ENCODE measurements at regions not wholly inside any gene's neighbourhood (a gene's known extent, or its start where the extent isn't known, plus 50 kb on each side); places are given as distances from the start of the nearest gene placed in this dataset.

DNA sequence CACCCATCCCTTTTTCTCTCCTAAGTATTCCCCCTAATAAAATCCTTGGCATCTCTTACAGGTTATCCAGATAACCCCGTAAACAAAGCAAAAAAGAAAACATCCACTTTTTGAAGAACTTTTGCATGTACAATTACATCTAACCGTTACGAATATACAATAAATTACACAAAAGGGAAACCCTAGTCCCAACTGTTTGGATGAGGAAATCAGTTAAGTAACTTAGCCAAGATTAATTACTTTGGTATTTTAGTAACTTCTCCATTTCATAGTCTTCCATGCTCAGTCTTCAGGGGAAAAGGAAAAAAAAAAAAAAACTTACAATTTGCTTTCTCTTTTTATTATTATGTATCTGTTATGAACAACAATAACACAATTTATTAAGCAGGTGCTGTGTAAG is 212.9 kb downstream of the ACTL7B start:
- no peak for DNase-seq

DNA sequence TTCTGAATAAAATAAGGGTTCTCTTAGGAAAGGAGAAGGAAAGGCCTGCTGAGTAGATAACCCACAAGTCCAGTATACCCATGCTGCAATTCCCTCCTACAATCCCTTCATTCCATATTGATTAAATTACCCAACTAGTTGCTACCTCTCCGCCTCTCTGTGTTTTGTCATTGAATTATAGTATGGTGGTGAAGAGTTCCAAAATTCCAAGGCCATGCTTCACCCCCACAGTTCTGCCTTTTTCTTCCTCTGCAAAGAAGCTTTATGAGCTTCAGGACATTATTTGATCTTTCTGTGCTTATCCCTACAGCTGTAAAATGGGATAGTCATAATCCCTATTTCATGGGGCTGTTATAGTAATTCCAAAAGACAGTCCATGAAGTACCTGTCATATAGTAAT is 215.6 kb downstream of the ACTL7B start:
- no peak for DNase-seq

DNA sequence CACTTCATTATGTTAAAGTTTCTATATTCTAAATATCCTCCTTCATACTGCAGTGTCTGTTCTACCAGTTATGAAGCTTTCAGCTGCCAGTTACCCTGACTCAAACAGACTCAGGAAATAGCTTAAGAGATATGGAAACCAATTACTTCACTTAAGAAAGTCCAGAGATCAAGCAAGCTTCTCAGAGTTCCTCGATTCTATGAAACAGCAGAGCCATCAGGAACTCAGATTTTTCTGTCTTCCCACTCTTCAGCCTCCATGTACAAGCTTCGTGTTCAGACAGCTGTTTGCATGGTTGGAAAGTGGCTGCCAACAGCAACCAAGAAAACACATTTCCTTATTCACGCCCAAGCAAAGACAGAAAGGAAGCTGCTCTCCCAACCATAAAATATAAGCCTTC is 216.1 kb downstream of the ACTL7B start:
- no peak for DNase-seq

DNA sequence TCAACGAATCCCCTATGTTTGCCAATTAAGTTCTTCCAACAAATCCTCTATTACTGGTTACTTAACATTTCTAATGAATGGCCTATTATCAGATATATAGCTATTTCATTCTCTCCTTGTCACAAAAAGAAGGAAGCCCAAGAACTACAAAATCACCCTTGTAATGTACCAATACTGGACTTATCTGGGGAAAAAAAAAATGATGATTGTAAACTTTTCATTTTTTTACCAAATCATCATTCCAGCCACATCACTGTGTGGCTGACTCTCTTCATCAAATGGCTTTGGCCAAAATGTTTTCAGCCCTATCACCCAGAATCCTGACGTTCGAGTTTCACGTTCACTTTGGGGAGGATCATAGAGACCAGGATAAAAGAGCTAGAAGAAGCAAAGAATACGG is 216.7 kb downstream of the ACTL7B start:
- no peak for DNase-seq

DNA sequence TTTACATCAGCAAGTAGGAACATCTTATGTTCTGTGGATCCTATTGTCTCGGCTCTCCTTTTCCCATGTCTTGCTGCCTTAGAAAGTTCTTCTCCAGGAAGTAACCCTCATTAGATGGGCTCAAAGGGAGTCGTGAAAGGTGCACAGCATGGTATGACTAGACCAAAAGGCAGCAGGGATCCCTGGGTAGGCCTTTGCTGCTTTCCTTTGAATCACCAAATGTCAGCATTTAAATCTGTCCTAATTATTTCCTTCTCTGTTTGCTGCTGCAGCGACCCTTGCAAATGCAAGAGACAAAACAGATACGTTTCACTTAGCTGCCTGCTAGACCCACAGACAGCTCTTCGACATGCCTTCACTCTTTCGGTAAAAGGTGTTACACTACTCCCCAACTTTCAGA is 218.4 kb downstream of the ACTL7B start:
- DNase-seq = no peak

DNA sequence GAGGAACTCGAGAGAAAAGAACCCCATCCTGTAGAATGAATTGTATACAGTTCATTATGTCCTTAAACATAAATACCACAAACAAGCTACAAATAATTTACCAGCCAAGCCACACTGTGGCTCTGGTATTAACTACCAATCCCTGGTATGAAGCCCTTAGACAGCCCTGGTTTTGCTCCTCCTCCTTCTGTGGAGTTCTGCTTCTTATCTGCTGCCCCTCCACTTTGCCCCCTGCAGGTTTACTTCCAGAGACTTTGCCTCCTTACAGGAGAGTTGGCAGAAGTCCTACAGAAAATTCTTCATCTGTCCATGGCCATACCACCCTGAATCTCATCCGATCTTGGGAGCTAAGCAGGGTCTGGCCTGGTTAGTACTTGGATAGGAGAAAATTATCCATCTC is 219.8 kb downstream of the ACTL7B start:
- DNase-seq = no peak

DNA sequence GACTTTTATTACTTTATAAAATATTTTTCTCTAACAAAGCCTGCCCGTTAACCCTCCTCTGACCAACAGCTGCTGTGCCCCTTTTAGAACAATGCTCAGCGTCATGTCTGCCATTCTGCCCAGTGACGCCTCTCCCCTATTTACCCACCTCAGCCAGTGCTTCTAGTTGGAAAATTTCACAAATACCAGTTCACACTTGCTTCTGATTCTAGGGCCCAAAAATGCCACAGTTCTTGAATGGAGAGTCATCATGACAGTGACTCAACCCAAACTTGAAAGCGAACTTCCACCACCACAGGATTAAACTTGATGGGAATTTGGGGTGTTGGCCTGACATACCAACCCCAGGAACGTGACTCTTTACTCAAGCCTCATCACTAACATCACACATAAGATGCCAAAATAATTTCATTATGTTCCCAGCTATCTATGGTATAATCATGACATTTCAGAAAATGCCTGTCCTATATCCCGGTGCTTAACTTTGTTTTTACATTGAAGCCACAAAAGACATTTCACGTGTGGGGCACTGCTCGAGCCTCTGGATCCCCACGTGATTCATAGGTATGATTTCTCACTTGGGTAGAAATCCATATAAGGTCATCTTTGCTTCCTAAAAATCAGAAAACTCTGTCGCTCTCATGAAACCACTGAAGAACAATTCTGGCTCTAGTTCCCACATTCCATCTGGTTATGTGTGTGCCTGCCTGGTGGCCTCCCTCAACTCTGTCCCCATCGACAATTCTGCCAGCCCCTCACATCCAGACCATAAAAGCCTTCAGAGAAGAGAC is 220.9 kb downstream of the ACTL7B start:
- DNase-seq = no peak

DNA sequence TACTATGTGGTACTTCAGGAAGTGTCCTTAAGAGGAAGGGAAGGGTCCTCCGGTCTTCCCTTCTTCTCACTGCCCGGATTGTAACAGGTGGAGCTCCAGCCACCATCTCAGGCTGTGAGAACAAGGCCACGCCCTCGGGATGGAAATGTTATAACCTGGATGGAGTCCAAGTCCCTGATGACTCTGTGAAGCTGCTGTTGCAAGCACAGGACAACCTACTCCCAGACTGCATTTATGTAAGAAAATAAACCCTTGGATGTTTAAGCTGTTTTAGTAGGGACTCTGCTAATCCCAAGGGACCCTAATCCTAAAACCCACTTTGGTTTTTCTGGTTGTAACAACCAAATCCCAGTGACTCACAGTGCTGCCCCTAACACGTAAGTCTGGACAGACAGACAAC is 221.6 kb downstream of the ACTL7B start:
- DNase-seq = peak; percentile 71

DNA sequence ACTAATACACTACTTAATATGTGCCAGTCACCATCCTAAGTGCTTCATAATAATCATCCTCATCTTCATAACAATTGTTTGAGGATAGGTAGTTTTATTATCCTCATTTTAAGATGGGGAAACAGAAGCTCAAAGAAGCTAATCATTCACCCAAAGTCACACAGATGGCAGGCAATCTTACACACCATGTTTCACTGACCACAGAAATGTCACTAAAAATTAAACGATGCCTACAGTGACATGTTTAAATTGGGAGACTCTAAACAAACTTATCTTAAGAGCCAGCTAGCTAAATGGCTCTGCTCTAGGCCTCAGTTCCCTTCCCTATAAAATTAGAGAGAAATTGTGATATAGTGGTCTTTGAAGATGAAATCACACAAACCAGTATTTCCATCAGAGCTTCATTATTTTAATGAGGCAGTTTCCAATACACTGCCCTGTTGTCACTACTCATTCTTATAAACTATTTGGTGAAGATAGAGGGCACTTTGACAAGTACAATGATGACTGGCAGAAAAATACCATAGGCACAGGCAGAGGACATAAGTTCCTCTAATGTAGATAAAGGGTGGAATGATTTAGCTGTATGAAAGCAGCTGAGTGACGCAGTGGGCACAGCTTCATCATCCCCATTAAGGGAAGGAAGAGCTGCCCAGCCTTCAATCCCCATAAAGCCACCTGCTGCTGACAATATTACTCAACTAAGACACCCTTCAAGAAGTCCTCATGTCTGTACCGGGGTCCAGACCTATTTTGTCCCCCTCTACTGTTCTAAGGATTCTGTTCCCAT is 224.1 kb downstream of the ACTL7B start:
- no peak for DNase-seq

DNA sequence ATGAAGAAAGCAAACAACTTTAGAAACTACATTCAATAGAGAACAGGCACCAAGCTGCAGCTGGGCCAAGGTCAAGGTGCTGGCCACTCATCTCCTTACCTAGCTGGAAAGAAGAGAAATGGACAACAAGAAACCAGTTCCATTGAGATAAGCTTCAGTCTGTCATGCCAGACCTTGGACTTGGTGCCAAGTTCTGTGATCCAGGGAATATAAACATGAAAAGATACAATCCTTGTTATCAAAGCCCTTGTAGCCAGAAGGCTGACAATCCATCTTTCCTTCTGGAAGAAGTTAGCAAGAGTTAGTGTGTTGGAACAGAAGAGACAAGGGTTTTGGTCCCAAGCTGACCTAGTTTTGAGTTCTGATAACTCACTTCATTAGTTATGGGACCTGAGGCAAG is 227.5 kb downstream of the ACTL7B start:
- no peak for DNase-seq

DNA sequence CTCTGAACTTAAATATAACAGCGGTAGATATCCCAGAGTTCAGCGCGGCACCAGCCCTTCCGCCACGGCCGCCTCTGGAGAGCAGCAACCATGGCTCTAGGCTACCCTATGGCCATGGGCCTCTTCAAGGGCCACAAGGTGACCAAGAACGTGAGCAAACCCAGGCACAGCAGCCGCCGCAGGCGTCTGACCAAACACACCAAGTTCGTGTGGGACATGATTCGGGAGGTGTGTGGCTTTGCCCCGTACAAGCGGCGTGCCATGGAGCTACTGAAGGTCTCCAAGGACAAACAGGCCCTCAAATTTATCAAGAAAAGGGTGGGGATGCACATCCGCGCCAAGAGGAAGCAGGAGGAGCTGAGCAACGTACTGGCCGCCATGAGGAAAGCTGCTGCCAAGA is 229.0 kb downstream of the ACTL7B start:
- no peak for DNase-seq

DNA sequence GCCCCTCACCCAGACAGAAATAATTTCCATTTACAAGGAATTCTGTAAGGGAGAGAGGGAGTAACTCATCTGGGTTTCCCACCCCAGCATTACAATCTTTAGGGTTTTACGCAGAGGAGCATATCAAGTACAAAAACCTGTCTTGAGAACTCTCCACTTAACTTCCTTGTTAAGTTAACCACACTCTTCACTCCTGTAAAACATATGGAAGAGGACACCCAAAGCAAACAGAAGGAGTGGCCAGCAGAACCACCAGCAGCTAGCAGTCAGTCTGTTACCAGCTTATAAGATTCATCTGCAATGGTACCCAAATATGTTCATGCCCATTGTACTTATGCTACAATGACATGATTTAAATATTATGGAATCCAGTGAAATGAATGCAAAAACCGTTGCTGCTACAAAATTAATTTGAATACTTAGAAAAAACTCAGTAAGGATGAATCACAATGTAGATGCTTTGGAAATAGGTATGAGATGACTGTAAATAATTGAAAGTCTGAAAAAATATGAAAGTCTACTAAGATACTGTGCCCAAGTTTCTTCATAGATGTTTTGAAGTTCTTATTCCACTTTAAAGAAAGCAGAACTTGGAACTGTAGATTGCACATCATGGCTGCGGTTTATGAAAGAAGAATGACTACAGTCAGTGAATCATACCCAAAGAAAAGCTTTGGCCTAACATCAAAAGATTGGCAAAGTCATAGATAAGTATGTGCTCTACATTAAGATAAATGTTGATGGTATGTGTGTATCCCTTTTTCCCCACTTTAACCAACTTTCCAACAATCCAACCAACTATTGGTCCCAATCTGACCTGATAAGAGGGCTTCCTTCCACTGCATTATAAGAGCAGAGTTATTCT is 233.6 kb downstream of the ACTL7B start:
- DNase-seq = no peak

DNA sequence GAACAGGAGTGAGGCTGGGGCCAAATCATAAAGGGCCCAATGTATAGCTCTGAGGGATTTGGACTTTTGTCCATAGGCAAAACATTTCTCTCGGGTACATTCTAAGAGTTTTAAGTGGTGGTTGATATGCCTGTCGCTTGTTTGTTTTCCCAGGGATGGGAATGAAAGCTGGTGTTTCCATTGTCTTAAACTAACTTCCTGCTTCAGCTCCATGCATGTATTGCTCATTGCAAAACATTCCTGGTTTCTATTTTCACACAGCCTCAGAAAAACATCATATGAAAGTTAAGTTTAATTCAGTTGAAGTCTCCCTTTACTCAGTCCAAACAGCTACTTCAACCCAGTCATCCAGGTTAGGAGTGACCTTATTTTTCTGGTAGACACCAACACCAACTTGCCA is 235.0 kb downstream of the ACTL7B start:
- no peak for DNase-seq

DNA sequence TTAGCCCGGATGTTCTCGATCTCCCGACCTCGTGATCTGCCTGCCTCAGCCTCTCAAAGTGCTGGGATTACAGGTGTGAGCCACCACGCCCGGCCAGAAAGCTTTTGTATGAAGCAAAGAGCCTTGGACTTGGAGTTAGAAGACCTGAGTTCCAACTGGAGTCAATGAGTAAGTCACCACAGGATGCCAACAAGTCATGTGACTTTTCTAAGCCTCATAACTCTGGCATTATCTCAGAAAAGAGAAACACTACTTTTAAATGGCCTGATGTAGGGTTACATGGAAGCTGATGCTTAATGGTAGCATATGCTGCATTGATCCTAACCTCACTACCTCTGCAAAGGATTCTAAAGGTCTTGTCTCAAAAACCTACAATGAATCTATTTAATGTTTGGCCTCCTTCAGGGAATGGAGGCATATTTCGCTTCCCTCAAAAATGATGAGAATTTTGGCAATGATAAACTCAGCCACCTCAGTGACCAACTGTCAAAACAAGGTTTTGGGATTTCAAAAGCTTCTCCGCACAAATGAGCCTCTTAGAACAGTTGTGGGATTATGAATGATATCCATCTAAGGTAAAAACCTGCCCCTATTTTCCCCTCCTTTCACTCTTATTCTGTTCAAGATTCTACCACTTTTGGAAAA is 236.8 kb downstream of the ACTL7B start:
- no peak for DNase-seq

DNA sequence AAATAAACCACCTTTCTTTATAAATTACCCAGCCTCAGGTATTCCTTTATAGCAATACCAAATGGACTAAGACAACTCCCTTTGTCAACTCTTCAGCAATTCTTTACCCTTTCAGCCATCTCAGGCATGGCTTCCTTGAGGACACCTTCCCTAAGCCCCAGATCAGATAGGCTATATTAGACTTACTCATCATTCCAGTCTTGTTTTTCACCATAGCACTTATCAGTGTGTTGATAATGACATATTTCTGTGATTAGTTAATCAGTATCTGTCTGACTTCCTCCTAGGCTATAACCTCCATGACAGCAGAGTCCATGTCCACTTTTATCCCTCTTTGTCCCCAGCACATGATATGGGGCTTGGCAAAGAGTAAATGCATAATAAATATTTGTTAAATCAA is 238.1 kb downstream of the ACTL7B start:
- DNase-seq = no peak

DNA sequence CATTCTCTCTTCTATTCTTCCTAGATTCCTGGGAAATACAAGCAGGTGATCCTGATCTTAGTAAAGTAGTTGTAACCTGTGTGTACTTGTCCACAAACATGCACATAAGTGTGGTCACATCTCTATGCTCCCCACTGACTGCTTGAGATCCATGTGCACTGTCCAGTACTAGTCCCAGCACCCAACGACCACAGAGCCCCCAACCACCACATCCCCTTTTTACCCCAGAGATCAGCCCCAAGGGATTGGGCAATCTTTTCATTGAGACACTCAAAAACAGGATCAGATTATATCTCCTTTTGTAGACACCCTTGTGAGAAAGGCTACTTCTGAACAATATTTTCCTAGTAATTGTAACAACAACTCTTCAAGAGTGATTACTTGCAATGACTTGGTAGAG is 240.6 kb downstream of the ACTL7B start:
- no peak for DNase-seq

DNA sequence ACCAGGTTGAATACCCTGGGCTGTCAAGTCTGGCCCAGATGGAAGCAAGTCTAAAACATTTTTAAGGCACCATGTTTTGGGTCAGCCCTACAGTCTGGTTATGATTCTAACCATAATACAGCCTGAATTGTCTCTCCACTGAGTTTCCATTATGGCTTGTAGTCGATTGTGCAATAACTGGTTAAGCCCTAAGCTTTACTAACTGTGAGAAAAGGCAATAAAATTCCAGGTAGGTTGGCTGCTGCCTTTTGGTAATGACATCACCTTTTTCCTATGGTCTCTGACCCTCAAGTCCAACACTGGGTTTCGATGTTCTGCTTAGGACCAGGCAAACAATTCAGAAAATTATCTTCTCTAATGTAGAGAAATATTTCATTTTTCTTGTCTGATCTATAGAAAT is 243.3 kb downstream of the ACTL7B start:
- no peak for DNase-seq

DNA sequence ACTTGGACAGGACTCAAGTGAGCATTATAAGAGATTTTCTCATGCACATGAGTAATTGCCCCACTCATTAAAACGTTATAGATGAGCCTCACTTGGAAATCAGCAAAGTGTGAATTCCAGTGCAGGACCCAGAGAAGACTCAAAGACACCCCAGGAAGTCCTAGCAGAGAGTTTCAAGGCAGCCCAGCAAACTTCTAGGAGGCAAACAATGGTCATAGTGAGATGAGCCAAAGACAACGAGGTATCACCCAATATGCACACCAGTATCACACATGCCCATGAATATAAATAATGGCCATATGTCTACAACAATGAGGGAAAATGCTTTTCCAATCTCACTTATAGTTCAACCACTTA is 245.9 kb downstream of the ACTL7B start:
- DNase-seq = no peak

DNA sequence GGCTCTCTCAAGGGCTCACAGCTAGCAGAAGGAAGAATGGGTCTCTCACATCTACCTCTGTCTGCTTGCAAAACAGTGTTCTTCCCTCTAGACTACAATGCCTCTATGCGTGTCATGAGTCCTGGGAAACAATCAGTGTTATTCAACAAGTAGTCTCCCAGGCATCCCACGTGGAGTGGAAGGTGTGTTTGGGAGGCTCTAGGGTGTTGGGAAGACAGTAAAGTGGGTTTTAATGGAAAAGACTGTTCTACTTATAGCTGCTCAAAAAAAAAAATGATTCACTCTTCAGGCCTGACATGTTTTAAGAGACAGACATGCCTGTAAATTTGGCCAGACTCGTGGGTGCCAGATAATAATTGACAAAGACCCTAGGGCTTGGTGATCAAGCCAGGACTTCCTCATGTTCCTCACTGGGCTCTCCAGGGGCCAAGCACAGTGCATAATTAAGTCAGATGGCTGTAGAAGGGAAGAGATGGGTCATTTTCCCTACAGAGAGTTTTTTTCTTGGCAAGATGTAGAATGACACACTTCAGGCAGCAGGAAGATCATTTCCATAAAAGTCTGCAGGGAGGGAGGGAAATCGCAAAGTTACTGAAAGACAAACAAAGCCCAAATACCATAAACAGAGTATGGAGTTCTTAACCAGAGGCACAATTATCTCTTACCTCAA is 246.4 kb downstream of the ACTL7B start:
- no peak for DNase-seq

DNA sequence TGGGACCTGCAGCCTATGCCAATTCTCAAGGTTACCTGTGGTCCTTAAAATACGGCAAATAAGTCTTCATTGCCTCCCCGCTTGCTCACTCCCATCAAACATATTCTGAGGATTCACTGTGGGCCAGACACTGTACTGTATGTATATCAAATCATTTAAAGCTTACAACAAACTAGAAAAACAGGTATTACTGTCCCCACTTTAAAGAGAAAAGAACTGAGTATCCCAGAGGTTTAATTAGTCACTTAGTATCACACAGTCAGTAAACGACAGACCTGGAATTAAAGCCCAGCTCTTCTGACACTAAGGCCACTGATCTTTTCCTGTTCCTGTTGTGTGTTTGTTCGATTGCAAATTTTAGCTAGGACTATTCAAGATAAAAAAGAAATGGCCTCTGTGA is 248.2 kb downstream of the ACTL7B start:
- no peak for DNase-seq

DNA sequence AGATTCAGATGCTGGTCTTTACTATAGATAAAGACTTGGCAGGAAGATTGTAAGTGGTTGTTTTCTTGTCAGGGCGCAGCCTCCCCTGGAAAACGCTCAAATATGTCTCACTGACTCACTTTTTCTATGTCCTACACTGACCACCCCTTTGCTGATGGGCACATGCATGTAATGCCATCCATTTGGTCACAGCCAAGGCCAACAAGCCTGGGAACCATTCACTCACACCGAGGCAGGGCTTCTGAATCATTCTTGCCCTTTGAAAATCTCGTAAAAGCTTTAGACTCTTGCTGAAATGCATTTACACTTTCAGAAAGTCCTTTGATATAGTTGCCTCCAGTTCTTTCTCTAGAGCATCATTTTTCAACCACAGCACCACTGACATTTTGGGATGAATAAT is 249.4 kb downstream of the ACTL7B start:
- no peak for DNase-seq

DNA sequence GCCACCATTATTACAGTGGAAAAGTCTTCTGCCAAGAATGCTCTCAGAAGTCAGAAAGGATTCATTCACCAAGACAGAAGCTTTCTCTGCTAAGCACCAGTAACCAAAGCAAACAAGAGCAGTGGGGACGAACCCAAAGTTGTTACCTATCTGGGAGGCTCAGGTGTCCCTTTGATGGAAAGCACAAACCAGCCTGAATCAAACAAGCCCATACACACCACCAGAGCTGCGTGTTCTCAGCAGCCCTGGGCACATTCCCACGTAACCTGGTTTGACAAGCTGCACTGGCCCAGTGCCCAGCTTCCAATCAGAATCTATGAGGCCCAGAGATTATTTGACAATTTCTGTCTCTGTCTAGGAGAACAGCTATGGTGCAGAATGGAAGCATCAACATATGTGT is 252.6 kb downstream of the ACTL7B start:
- no peak for DNase-seq

DNA sequence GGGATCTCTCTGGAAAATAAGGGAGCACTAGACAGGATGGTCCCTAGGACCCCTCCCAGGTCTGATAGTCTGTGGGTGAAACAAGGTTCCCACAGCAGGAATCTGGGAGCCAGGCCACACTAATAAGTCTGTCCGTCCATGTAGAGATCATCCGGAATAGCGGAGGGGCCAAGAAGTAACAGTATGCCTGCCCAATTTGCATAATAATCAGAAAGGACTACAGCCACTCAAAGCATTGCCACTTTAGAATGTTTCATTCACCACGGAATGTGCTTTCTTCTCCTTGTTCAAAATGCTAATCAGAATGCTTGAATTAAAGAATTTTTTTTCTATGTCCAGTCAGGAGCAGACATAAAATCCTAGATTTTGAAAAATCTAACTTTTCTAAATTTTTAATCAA is 254.9 kb downstream of the ACTL7B start:
- DNase-seq = no peak

Measured in NCI-H2029 treated with DMSO at 0.1 percent for 48 hours (cell line).